ENCODE measurements at regions not wholly inside any gene's neighbourhood (a gene's known extent, or its start where the extent isn't known, plus 50 kb on each side); places are given as distances from the start of the nearest gene placed in this dataset.

DNA sequence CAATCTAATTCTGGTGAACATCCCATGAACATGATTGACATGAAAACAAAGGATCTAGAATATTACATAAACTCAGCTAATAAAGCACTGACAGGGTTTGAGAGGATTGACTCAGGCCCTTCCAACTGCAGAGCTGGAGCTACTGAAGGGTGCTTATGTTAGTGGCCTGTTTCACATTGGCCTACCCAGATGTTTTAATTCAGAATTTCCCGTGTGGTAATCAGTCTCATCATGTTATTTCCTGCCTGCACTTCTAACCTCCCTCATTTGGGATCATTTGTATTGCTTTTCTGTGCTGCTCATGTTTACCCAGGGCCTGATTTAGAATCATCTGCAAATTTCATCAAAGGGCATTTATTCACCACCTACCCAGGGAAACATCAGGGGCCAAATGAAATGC, 270.3 kb downstream of the PLPP3 start:
- Histone ChIP-seq H3K9me3 (peaks cover 0 to 6% (median 3%) of the 10 kb centered on the region in 8 donors), H3K36me3 (no peaks in the 10 kb centered on the region), H3K4me1 (no peaks in the 10 kb centered on the region), H3K27me3 (replicated peaks in 1 of 7) (no peaks in the 10 kb centered on the region), H3K4me3 (no peak overlapping the region), H3K27ac (no peak overlapping the region)
- 61 to 75% (median 63%) methylated on average over 1 of the region's 1 CpG for WGBS, 5 donors
- intact Hi-C loops (cut with DNase I; ENCODE audit: low total_unique reads): no loop called here
- no peak for DNase-seq
- no peak for TF ChIP-seq POLR2AphosphoS5 (IDR thresholded peaks at IDR 0.05)
- TF ChIP-seq, protein P1, sequence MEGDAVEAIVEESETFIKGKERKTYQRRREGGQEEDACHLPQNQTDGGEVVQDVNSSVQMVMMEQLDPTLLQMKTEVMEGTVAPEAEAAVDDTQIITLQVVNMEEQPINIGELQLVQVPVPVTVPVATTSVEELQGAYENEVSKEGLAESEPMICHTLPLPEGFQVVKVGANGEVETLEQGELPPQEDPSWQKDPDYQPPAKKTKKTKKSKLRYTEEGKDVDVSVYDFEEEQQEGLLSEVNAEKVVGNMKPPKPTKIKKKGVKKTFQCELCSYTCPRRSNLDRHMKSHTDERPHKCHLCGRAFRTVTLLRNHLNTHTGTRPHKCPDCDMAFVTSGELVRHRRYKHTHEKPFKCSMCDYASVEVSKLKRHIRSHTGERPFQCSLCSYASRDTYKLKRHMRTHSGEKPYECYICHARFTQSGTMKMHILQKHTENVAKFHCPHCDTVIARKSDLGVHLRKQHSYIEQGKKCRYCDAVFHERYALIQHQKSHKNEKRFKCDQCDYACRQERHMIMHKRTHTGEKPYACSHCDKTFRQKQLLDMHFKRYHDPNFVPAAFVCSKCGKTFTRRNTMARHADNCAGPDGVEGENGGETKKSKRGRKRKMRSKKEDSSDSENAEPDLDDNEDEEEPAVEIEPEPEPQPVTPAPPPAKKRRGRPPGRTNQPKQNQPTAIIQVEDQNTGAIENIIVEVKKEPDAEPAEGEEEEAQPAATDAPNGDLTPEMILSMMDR (IDR thresholded peaks at IDR 0.05 in 8 of 11, conservative IDR thresholded peaks at IDR 0.05 in 3 of 11): no peak
- no peak for TF ChIP-seq POLR2A (IDR thresholded peaks at IDR 0.05)

DNA sequence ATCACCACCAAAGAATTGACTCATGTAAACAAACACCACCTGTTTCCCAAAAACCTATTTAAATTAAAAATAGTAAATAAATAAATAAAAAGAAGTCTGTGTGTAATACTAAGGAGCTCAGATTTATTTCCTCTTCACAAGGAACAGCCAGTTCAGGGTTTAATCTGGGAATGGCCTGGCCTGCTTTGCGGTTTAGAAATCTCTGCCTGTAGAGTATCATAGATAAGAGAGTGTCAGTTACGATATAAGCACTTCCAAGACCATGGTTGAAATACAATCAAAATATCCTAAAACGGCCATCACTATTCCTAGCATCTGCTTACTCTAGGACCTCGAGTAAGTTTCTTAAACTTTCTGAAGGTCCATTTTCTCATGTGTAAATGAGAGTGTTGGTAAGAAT, 274.4 kb downstream of the PLPP3 start:
- no peaks in the 10 kb centered on the region for H3K4me1 ChIP-seq
- H3K36me3 ChIP-seq: no peaks in the 10 kb centered on the region
- H3K9me3 ChIP-seq: no peaks in the 10 kb centered on the region
- H3K27me3 ChIP-seq (replicated peaks in 1 of 7): no peaks in the 10 kb centered on the region
- no peak overlapping the region for H3K4me3 ChIP-seq
- no peak overlapping the region for H3K27ac ChIP-seq
- TF ChIP-seq, protein P1 (IDR thresholded peaks at IDR 0.05 in 8 of 11, conservative IDR thresholded peaks at IDR 0.05 in 3 of 11): no peak
- no peak for TF ChIP-seq POLR2AphosphoS5 (IDR thresholded peaks at IDR 0.05)
- no peak for TF ChIP-seq POLR2A (IDR thresholded peaks at IDR 0.05)
- intact Hi-C loops (cut with DNase I; ENCODE audit: low total_unique reads): no loop called here
- WGBS, 5 donors: 78 to 92% (median 87%) methylated on average over 4 of the region's 4 CpGs
- no peak for DNase-seq

DNA sequence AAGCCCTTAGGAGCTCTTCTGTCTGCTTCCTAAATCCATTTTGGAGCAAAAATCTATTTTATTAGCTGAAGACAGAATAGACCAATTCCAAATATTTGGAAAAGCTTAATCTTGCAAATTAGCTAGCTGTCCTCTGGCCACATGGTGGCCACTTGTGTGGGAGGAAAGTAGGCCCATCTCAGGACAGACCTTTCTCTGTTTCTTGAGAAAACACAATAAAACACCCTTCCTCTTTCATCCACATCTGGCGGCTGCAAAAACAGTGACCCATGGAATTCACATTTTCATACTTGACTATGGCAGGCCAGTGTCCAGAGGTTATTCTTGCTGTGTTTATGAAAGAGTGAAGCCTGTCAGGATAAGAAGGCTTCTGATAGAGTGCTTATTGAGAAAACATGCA, 275.6 kb downstream of the PLPP3 start:
- 88 to 100% (median 96%) methylated on average over 1 of the region's 1 CpG for whole genome bisulfite sequencing, 5 donors
- H3K27me3 ChIP-seq (replicated peaks in 1 of 7): no peaks in the 10 kb centered on the region

DNA sequence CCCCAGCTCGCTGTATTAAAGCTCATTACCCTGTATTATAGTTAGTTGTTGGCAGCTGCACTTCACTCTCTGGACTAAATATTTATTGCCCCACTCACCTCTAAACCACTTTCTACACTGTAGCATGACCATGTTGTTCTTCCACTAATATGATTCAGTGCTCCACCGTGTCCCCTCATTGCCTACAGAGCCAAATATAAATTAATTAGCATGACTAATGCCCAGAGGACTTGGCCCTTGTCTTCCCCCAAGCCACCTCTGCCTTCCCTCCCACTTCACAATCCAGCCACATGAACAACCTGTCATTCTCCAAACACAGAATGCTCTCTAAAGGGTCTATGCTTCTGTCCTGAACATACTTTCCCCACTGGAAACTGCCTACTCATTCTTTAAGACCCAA, 276.5 kb downstream of the PLPP3 start:
- H3K27me3 ChIP-seq (replicated peaks in 1 of 7): no peaks in the 10 kb centered on the region
- WGBS, 5 donors: 81 to 89% (median 86%) methylated on average over 2 of the region's 2 CpGs

More for the DNA sequence above, 275.6 kb downstream of the PLPP3 start:
- no peaks in the 10 kb centered on the region for H3K9me3 ChIP-seq
- no peak for DNase-seq
- TF ChIP-seq POLR2AphosphoS5 (IDR thresholded peaks at IDR 0.05) (no peak), POLR2A (IDR thresholded peaks at IDR 0.05) (no peak)
- TF ChIP-seq, protein P1 (IDR thresholded peaks at IDR 0.05 in 8 of 11, conservative IDR thresholded peaks at IDR 0.05 in 3 of 11): no peak
- H3K4me3 ChIP-seq: no peak overlapping the region
- H3K4me1 ChIP-seq: no peaks in the 10 kb centered on the region
- intact Hi-C loops (cut with DNase I; ENCODE audit: low total_unique reads): no loop called here
- H3K27ac ChIP-seq: no peak overlapping the region
- H3K36me3 ChIP-seq: no peaks in the 10 kb centered on the region

DNA sequence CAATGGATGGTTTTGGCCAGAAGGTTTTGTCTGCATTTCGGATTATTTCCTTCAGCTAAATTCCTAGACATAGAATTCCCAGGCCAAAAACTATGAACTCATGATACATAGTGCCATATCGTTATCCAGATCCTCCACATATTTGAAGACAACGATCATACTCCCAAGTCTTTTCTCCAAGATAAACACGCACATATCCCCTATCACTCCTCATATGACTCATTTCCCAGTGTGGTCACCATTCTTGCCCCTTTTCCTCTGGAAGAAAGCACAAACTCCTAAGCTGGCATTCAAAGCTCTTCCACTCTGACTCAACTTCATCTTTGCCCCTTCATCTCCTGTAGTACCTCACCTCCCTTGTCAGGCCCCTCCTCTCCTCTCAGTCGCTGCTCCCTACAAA, 277.6 kb downstream of the PLPP3 start:
- H3K27ac ChIP-seq: no peak overlapping the region
- no peaks in the 10 kb centered on the region for H3K36me3 ChIP-seq
- intact Hi-C loops (cut with DNase I; ENCODE audit: low total_unique reads): no loop called here
- TF ChIP-seq POLR2A (IDR thresholded peaks at IDR 0.05) (no peak), POLR2AphosphoS5 (IDR thresholded peaks at IDR 0.05) (no peak)
- TF ChIP-seq, protein P1 (IDR thresholded peaks at IDR 0.05 in 8 of 11, conservative IDR thresholded peaks at IDR 0.05 in 3 of 11): no peak
- no peak for DNase-seq
- no peaks in the 10 kb centered on the region for H3K9me3 ChIP-seq
- no peak overlapping the region for H3K4me3 ChIP-seq
- H3K27me3 ChIP-seq (replicated peaks in 1 of 7): no peaks in the 10 kb centered on the region
- peaks cover 0 to 5% (median 0%) of the 10 kb centered on the region in 6 donors for H3K4me1 ChIP-seq
- 86 to 92% (median 90%) methylated on average over 5 of the region's 5 CpGs for WGBS, 5 donors

More for the DNA sequence above, 276.5 kb downstream of the PLPP3 start:
- Histone ChIP-seq H3K36me3 (no peaks in the 10 kb centered on the region), H3K9me3 (no peaks in the 10 kb centered on the region), H3K4me3 (no peak overlapping the region), H3K27ac (no peak overlapping the region), H3K4me1 (no peaks in the 10 kb centered on the region)
- no peak for DNase-seq
- TF ChIP-seq POLR2AphosphoS5 (IDR thresholded peaks at IDR 0.05) (no peak), POLR2A (IDR thresholded peaks at IDR 0.05) (no peak)
- intact Hi-C loops (cut with DNase I; ENCODE audit: low total_unique reads): no loop called here
